ENCODE measurements at regions not wholly inside any gene's neighbourhood (a gene's known extent, or its start where the extent isn't known, plus 50 kb on each side); places are given as distances from the start of the nearest gene placed in this dataset.

- H3K9me3 ChIP-seq (ENCODE audit: low read length) = no peaks in the 10 kb centered on the region
- no peak overlapping the region for H3K27ac ChIP-seq (ENCODE audit: low read depth, low read length, poor library complexity, severe bottlenecking)
- H3K4me2 ChIP-seq (ENCODE audit: low read length) = no peak overlapping the region
- no peaks in the 10 kb centered on the region for H4K20me1 ChIP-seq (ENCODE audit: insufficient read depth, low read length)
- no peak overlapping the region for H2AFZ ChIP-seq (ENCODE audit: low read length)
- TF ChIP-seq EZH2phosphoT487 (IDR thresholded peaks at IDR 0.05; ENCODE audit: borderline replicate concordance, low read depth, low read length) (no peak), CTCF (conservative IDR thresholded peaks at IDR 0.05; ENCODE audit: low read length) (no peak)
- H3K9me2 ChIP-seq (ENCODE audit: insufficient read depth, low read length) = no peaks in the 10 kb centered on the region
- intact Hi-C loops (cut with micrococcal nuclease; ENCODE audit: unreplicated experiment) = no loop called here
- no peak for DNase-seq (ENCODE audit: low spot score)
- POLR2A ChIA-PET = interaction anchor here (0.5 to 0.6 kb wide), 2 partner anchors 25 to 850 kb away, joined by 3 to 6 read pairs; no protein-coding TSS in a partner anchor
- no TSS peak for BruUV-seq (replicated peaks)
- CTCF ChIA-PET (ENCODE audit: unreplicated experiment) = no interaction called here
- H3K36me3 ChIP-seq (ENCODE audit: insufficient read depth, low read length) = no peaks in the 10 kb centered on the region
- no peak overlapping the region for H3K4me3 ChIP-seq (ENCODE audit: low read depth, low read length, poor library complexity, severe bottlenecking)
- no peaks in the 10 kb centered on the region for H3K4me1 ChIP-seq (ENCODE audit: insufficient read depth, low read length, poor library complexity, severe bottlenecking)
- H3K79me2 ChIP-seq (ENCODE audit: insufficient read depth, low read depth, low read length) = no peaks in the 10 kb centered on the region
Observed at GRCh38 chr9:12584656-12585522, 108.3 kb upstream of the TYRP1 start.

GRCh38 chr9:12595400-12595799 is 97.8 kb upstream of the TYRP1 start:
- CTCF ChIA-PET (ENCODE audit: unreplicated experiment) = no interaction called here
- no TSS peak for BruUV-seq (replicated peaks)
- intact Hi-C loops (cut with micrococcal nuclease; ENCODE audit: unreplicated experiment) = no loop called here
- Histone ChIP-seq H3K4me1 (ENCODE audit: insufficient read depth, low read length, poor library complexity, severe bottlenecking) (no peaks in the 10 kb centered on the region), H3K4me3 (ENCODE audit: low read depth, low read length, poor library complexity, severe bottlenecking) (no peak overlapping the region), H3K9me2 (ENCODE audit: insufficient read depth, low read length) (no peaks in the 10 kb centered on the region), H4K20me1 (ENCODE audit: insufficient read depth, low read length) (no peaks in the 10 kb centered on the region), H3K27ac (ENCODE audit: low read depth, low read length, poor library complexity, severe bottlenecking) (no peak overlapping the region), H3K9me3 (ENCODE audit: low read length) (no peaks in the 10 kb centered on the region), H2AFZ (ENCODE audit: low read length) (no peak overlapping the region), H3K4me2 (ENCODE audit: low read length) (no peak overlapping the region), H3K36me3 (ENCODE audit: insufficient read depth, low read length) (no peaks in the 10 kb centered on the region), H3K79me2 (ENCODE audit: insufficient read depth, low read depth, low read length) (no peaks in the 10 kb centered on the region)
- POLR2A ChIA-PET = no interaction called here
- no peak for DNase-seq (ENCODE audit: low spot score)
- TF ChIP-seq CTCF (conservative IDR thresholded peaks at IDR 0.05; ENCODE audit: low read length) = no peak
- TF ChIP-seq EZH2phosphoT487 (IDR thresholded peaks at IDR 0.05; ENCODE audit: borderline replicate concordance, low read depth, low read length) = no peak

GRCh38 chr9:12604164-12604821 is 88.9 kb upstream of the TYRP1 start:
- TF ChIP-seq CTCF (conservative IDR thresholded peaks at IDR 0.05; ENCODE audit: low read length) = no peak
- TF ChIP-seq EZH2phosphoT487 (IDR thresholded peaks at IDR 0.05; ENCODE audit: borderline replicate concordance, low read depth, low read length) = no peak
- DNase-seq (ENCODE audit: low spot score) = no peak
- Histone ChIP-seq H3K4me2 (ENCODE audit: low read length) (no peak overlapping the region), H4K20me1 (ENCODE audit: insufficient read depth, low read length) (no peaks in the 10 kb centered on the region), H3K36me3 (ENCODE audit: insufficient read depth, low read length) (no peaks in the 10 kb centered on the region), H3K9me2 (ENCODE audit: insufficient read depth, low read length) (no peaks in the 10 kb centered on the region), H2AFZ (ENCODE audit: low read length) (no peak overlapping the region), H3K4me3 (ENCODE audit: low read depth, low read length, poor library complexity, severe bottlenecking) (no peak overlapping the region), H3K9me3 (ENCODE audit: low read length) (no peaks in the 10 kb centered on the region), H3K27ac (ENCODE audit: low read depth, low read length, poor library complexity, severe bottlenecking) (no peak overlapping the region), H3K4me1 (ENCODE audit: insufficient read depth, low read length, poor library complexity, severe bottlenecking) (no peaks in the 10 kb centered on the region), H3K79me2 (ENCODE audit: insufficient read depth, low read depth, low read length) (no peaks in the 10 kb centered on the region)
- intact Hi-C loops (cut with micrococcal nuclease; ENCODE audit: unreplicated experiment) = no loop called here
- ChIA-PET CTCF (ENCODE audit: unreplicated experiment) (no interaction called here), POLR2A (interaction anchor here (1.0 kb wide), 1 partner anchor 35 kb away, joined by 3 read pairs; no protein-coding TSS in a partner anchor)
- no TSS peak for BruUV-seq (replicated peaks)

Measured in OCI-LY7 (cell line).